Hepatocyte (in vitro differentiated cells): ENCODE measurements at regions not wholly inside any gene's neighbourhood (a gene's known extent, or its start where the extent isn't known, plus 50 kb on each side); places are given as distances from the start of the nearest gene placed in this dataset.

Experiments
- DNase-seq: peaks from one replicate; pipeline ENCODE4 v3.0.0-alpha.2; 2016; ENCODE audit warnings: low spot score
- H2AFZ ChIP-seq: fragments of 200-600 bp; sonication (generic); 2 replicates; pipeline ENCODE4 v1.6.0; 2016; ENCODE audit warnings: antibody characterized with exemption, mild to moderate bottlenecking
- H3K27ac ChIP-seq: fragments of 200-600 bp; sonication (generic); 2 replicates; pipeline ENCODE4 v1.5.1; 2016; ENCODE audit warnings: mild to moderate bottlenecking
- H3K27me3 ChIP-seq: fragments of 200-600 bp; sonication (generic); 2 replicates; pipeline ENCODE4 v1.6.1; 2016
- H3K36me3 ChIP-seq: fragments of 200-600 bp; sonication (generic); replicated peaks from 2 replicates; pipeline ENCODE4 v1.5.1; 2016; ENCODE audit warnings: low read depth; ENCODE audit not compliant: insufficient read depth
- H3K4me1 ChIP-seq: fragments of 200-600 bp; sonication (generic); 2 replicates; pipeline ENCODE4 v1.5.1; 2016; ENCODE audit warnings: mild to moderate bottlenecking, moderate library complexity; ENCODE audit not compliant: insufficient read depth
- H3K4me2 ChIP-seq: fragments of 200-600 bp; sonication (generic); 2 replicates; pipeline ENCODE4 v1.6.0; 2016
- H3K4me3 ChIP-seq: fragments of 200-600 bp; sonication (generic); 2 replicates; pipeline ENCODE4 v1.5.1; 2016; ENCODE audit warnings: mild to moderate bottlenecking
- H3K79me2 ChIP-seq: fragments of 200-600 bp; sonication (generic); 2 replicates; pipeline ENCODE4 v1.6.0; 2017; ENCODE audit warnings: mild to moderate bottlenecking
- H3K9me2 ChIP-seq: fragments of 200-600 bp; sonication (generic); replicated peaks from 2 replicates; pipeline ENCODE4 v1.6.0; 2017; ENCODE audit warnings: mild to moderate bottlenecking; ENCODE audit not compliant: insufficient read depth
- H3K9me3 ChIP-seq: fragments of 200-600 bp; sonication (generic); 2 replicates; pipeline ENCODE4 v1.5.1; 2016; ENCODE audit warnings: low read depth, mild to moderate bottlenecking
- H4K20me1 ChIP-seq: fragments of 200-600 bp; sonication (generic); 2 replicates; pipeline ENCODE4 v1.6.0; 2016; ENCODE audit warnings: mild to moderate bottlenecking; ENCODE audit not compliant: insufficient read depth, poor library complexity, severe bottlenecking
- EZH2 ChIP-seq: fragments of 200-600 bp; sonication (generic); IDR thresholded peaks from 2 replicates; pipeline ENCODE4 v1.6.1; 2016; ENCODE audit warnings: antibody characterized with exemption, mild to moderate bottlenecking, borderline replicate concordance
- EZH2phosphoT487 ChIP-seq: fragments of 200-600 bp; sonication (generic); IDR thresholded peaks from one replicate; pipeline ENCODE4 v1.6.1; 2018; ENCODE audit warnings: antibody characterized with exemption, mild to moderate bottlenecking, low read depth, moderate library complexity; ENCODE audit not compliant: unreplicated experiment, severe bottlenecking
- WGBS: methylation state at CpG from one replicate; pipeline ENCODE4 v1.1.6; 2016; ENCODE audit warnings: low lambda C conversion rate; ENCODE audit errors: missing lambda C conversion rate; 5-methylcytosine and 5-hydroxymethylcytosine counted together
- TF ChIP-seq, protein P1 (sequence below): fragments of 200-600 bp; sonication (generic); IDR thresholded peaks from 2 replicates; pipeline ENCODE4 v1.5.1; 2016; ENCODE audit warnings: antibody characterized with exemption, mild to moderate bottlenecking; ENCODE audit not compliant: poor library complexity

DNA sequence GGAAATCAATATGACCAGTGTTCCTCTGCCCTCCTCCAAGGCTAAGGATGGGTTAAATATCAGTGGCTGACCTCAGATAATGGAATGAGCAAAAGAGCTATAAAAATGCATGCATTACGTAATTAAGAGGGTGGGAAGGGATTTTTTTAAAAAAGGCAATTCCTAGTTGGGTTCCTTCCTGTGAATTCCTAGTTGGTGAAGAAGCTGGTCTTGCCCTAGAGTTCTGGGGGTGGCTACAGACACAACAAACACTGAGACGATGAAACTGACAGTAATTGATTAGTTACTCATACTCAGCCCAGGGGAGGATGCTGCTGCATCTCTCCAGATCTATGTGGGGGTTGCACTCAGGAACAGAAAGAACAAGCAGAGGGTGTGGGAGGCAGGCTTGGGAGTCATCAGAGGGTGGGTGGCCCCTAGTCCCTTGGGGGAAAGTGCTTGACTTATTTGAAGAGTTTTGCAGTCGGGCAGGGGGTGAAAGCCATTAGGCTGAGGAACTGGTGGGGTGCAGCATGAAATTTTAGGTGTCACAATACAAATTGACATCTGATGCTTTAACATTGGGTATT, 662.0 kb upstream of the FRG1 start:
- Histone ChIP-seq H3K4me2 (no peak overlapping the region), H3K27ac (no peak overlapping the region), H4K20me1 (no peaks in the 10 kb centered on the region), H3K27me3 (no peaks in the 10 kb centered on the region), H3K4me3 (no peak overlapping the region), H3K79me2 (no peaks in the 10 kb centered on the region), H3K9me2 (no peaks in the 10 kb centered on the region), H3K36me3 (no peaks in the 10 kb centered on the region), H3K4me1 (no peaks in the 10 kb centered on the region), H2AFZ (no peak overlapping the region), H3K9me3 (no peaks in the 10 kb centered on the region)
- 51% methylated on average over 3 of the region's 3 CpGs for WGBS
- no peak for DNase-seq
- TF ChIP-seq, protein P1, sequence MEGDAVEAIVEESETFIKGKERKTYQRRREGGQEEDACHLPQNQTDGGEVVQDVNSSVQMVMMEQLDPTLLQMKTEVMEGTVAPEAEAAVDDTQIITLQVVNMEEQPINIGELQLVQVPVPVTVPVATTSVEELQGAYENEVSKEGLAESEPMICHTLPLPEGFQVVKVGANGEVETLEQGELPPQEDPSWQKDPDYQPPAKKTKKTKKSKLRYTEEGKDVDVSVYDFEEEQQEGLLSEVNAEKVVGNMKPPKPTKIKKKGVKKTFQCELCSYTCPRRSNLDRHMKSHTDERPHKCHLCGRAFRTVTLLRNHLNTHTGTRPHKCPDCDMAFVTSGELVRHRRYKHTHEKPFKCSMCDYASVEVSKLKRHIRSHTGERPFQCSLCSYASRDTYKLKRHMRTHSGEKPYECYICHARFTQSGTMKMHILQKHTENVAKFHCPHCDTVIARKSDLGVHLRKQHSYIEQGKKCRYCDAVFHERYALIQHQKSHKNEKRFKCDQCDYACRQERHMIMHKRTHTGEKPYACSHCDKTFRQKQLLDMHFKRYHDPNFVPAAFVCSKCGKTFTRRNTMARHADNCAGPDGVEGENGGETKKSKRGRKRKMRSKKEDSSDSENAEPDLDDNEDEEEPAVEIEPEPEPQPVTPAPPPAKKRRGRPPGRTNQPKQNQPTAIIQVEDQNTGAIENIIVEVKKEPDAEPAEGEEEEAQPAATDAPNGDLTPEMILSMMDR, result no peak
- TF ChIP-seq EZH2phosphoT487, result no peak

GRCh38 chr4:189279188-189279587, 661.5 kb upstream of the FRG1 start:
- Histone ChIP-seq H3K27ac (no peak overlapping the region), H3K79me2 (no peaks in the 10 kb centered on the region), H3K9me3 (no peaks in the 10 kb centered on the region), H3K4me2 (no peak overlapping the region), H3K4me1 (no peaks in the 10 kb centered on the region), H3K4me3 (no peak overlapping the region), H3K27me3 (no peaks in the 10 kb centered on the region), H4K20me1 (no peaks in the 10 kb centered on the region), H3K9me2 (no peaks in the 10 kb centered on the region), H2AFZ (no peak overlapping the region), H3K36me3 (no peaks in the 10 kb centered on the region)
- WGBS, result 80% methylated on average over 11 of the region's 11 CpGs
- TF ChIP-seq, protein P1, result no peak
- TF ChIP-seq EZH2phosphoT487 (no peak), EZH2 (no peak)
- no peak for DNase-seq

DNA sequence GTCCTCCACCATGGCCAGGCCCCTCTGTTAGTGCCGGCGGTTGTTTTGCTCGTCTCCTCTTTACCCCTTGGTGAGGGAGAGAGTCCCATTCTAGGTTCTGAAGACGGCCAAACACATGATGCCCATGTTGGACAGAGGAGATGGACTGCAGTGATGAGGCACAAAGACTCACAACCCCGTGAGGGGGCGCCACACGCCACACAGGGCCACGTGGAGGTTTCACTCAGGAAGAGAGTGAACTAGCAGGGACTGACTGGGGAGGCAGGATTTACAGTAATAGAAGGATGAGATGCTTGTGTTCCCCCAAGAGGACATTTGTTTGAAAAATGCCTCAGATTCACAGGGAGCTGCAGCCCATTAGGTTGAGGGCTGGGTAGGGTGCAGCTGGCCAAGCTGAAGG, 655.3 kb upstream of the FRG1 start:
- H3K27ac ChIP-seq, result no peak overlapping the region
- TF ChIP-seq EZH2 (no peak), EZH2phosphoT487 (no peak)
- TF ChIP-seq, protein P1, result no peak
- no peaks in the 10 kb centered on the region for H3K9me2 ChIP-seq
- DNase-seq, result no peak
- H3K36me3 ChIP-seq, result no peaks in the 10 kb centered on the region
- no peaks in the 10 kb centered on the region for H3K79me2 ChIP-seq
- no peaks in the 10 kb centered on the region for H3K27me3 ChIP-seq
- WGBS, result 67% methylated on average over 8 of the region's 8 CpGs
- no peaks in the 10 kb centered on the region for H3K9me3 ChIP-seq
- H2AFZ ChIP-seq, result no peak overlapping the region
- H3K4me1 ChIP-seq, result no peaks in the 10 kb centered on the region
- no peak overlapping the region for H3K4me3 ChIP-seq
- H3K4me2 ChIP-seq, result no peak overlapping the region
- no peaks in the 10 kb centered on the region for H4K20me1 ChIP-seq

- no peaks in the 10 kb centered on the region for H3K79me2 ChIP-seq
- no peaks in the 10 kb centered on the region for H3K27me3 ChIP-seq
- no peak overlapping the region for H3K4me2 ChIP-seq
- H3K4me3 ChIP-seq, result no peak overlapping the region
- no peaks in the 10 kb centered on the region for H3K9me2 ChIP-seq
- H3K4me1 ChIP-seq, result no peaks in the 10 kb centered on the region
- no peaks in the 10 kb centered on the region for H3K9me3 ChIP-seq
- DNase-seq, result no peak
- no peak overlapping the region for H3K27ac ChIP-seq
- no peak for TF ChIP-seq EZH2
- TF ChIP-seq, protein P1, result no peak
- no peak for TF ChIP-seq EZH2phosphoT487
- no peak overlapping the region for H2AFZ ChIP-seq
- no peaks in the 10 kb centered on the region for H3K36me3 ChIP-seq
- H4K20me1 ChIP-seq, result no peaks in the 10 kb centered on the region
Measured at GRCh38 chr4:189291939-189292338, 648.7 kb upstream of the FRG1 start.
